PC-3 (cell line): ENCODE measurements at regions not wholly inside any gene's neighbourhood (a gene's known extent, or its start where the extent isn't known, plus 50 kb on each side); places are given as distances from the start of the nearest gene placed in this dataset.

Experiments used
- ATAC-seq: fragments of 200-7000 bp; cut with Tn5 transposase; 2 replicates; pipeline ENCODE4 v1.9.1; 2020; ENCODE audit warnings: mild to moderate bottlenecking, moderate library complexity
- BruUV-seq: library from RNA; stranded (reverse); fragments of 400-500 nt; replicated peaks from 2 replicates; lab custom pipeline; 2021; lab: Mats Ljungman, UMichigan
- CTCF ChIA-PET: fragments of 300-600 bp; sonication (Branson Sonifier 250); formaldehyde crosslinking; loops from one replicate; lab custom pipeline; 2022; ENCODE audit warnings: antibody characterized with exemption; lab: Charles Lee
- POLR2A ChIA-PET: fragments of 300-600 bp; sonication (Branson Sonifier 250); formaldehyde crosslinking; loops from one replicate; lab custom pipeline; 2022; ENCODE audit warnings: antibody characterized with exemption; ENCODE audit not compliant: unreplicated experiment; lab: Charles Lee
- DNase-seq: peaks from one replicate; pipeline ENCODE4 v3.0.0-alpha.2; 2015
- H2AFZ ChIP-seq: fragments of 300-600 bp; sonication (generic); 2 replicates; pipeline ENCODE4 v1.6.0; 2016; ENCODE audit warnings: antibody characterized with exemption, low read length
- H3F3A ChIP-seq: fragments of 300-600 bp; sonication (generic); one replicate; pipeline ENCODE4 v1.6.0; 2017; ENCODE audit warnings: antibody characterized with exemption, low read length, control low read depth, mild to moderate bottlenecking; ENCODE audit not compliant: unreplicated experiment
- H3K27ac ChIP-seq: fragments of 300-600 bp; sonication (generic); 2 replicates; pipeline ENCODE4 v1.5.1; 2016; ENCODE audit warnings: mild to moderate bottlenecking, low read length
- H3K27me3 ChIP-seq: fragments of 300-600 bp; sonication (generic); 2 replicates; pipeline ENCODE4 v1.6.1; 2016; ENCODE audit warnings: low read length, mixed read lengths
- H3K36me3 ChIP-seq: fragments of 300-600 bp; sonication (generic); 2 replicates; pipeline ENCODE4 v1.6.1; 2016; ENCODE audit warnings: low read depth, mixed run types, low read length, mixed read lengths
- H3K4me1 ChIP-seq: fragments of 300-600 bp; sonication (generic); 2 replicates; pipeline ENCODE4 v1.5.1; 2016; ENCODE audit warnings: low read length; ENCODE audit not compliant: insufficient read depth
- H3K4me2 ChIP-seq: fragments of 300-600 bp; sonication (generic); 2 replicates; pipeline ENCODE4 v1.6.0; 2016; ENCODE audit warnings: low read length
- H3K4me3 ChIP-seq: fragments of 300-600 bp; sonication (generic); 2 replicates; pipeline ENCODE4 v1.5.1; 2016; ENCODE audit warnings: mild to moderate bottlenecking, low read length, mixed read lengths
- H3K79me2 ChIP-seq: fragments of 300-600 bp; sonication (generic); 2 replicates; pipeline ENCODE4 v1.6.1; 2017; ENCODE audit warnings: low read length, mixed read lengths
- H3K9ac ChIP-seq: fragments of 300-600 bp; sonication (generic); 2 replicates; pipeline ENCODE4 v1.6.0; 2016; ENCODE audit warnings: mild to moderate bottlenecking, low read length
- H3K9me2 ChIP-seq: fragments of 300-600 bp; sonication (generic); replicated peaks from 2 replicates; pipeline ENCODE4 v1.6.1; 2016; ENCODE audit warnings: mixed run types, low read length, mixed read lengths
- H3K9me3 ChIP-seq: fragments of 300-600 bp; sonication (generic); 2 replicates; pipeline ENCODE4 v1.6.1; 2016; ENCODE audit warnings: low read length, mixed read lengths
- H4K20me1 ChIP-seq: fragments of 300-600 bp; sonication (generic); 2 replicates; pipeline ENCODE4 v1.6.1; 2016; ENCODE audit warnings: low read length, mixed read lengths
- CTCF ChIP-seq: fragments of 300-600 bp; sonication (generic); conservative IDR thresholded peaks from 2 replicates; pipeline ENCODE4 v1.5.1; 2017; ENCODE audit warnings: antibody characterized with exemption, low read depth, mild to moderate bottlenecking, low read length
- EZH2 ChIP-seq: fragments of 300-600 bp; sonication (generic); IDR thresholded peaks from one replicate; pipeline ENCODE4 v1.6.1; 2017; ENCODE audit warnings: antibody characterized with exemption, mild to moderate bottlenecking, low read length; ENCODE audit not compliant: unreplicated experiment
- EZH2phosphoT487 ChIP-seq: fragments of 300-600 bp; sonication (generic); IDR thresholded peaks from 2 replicates; pipeline ENCODE4 v1.6.1; 2018; ENCODE audit warnings: mild to moderate bottlenecking, antibody characterized with exemption, low read length, borderline replicate concordance
- intact Hi-C: fragments of 100-400 bp; cut with micrococcal nuclease; formaldehyde crosslinking; loops from 2 replicates; pipeline ENCODE4 v1.9.0; 2023

DNA sequence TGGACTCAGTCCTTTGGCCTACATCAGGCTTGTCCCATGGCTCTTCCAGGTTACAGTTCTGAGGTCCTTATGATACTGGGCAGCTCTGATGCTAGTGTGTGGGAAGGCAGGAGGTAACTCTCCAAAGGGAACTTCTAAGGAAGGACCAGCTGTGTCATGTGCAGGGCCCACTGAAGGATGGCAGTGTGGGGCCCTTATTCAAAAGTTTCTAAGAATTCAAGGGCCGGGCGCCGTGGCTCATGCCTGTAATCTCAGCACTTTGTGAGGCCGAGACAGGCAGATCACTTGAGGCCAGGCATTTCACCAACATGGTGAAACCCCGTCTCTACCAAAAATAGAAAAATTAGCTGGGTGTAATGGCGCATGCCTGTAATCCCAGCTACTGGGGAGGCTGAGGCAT, 254.2 kb upstream of the HABP2 start:
- no peaks in the 10 kb centered on the region for H3K27me3 ChIP-seq
- no peak overlapping the region for H2AFZ ChIP-seq
- no peaks in the 10 kb centered on the region for H3K79me2 ChIP-seq
- ATAC-seq (no peak), DNase-seq (no peak)
- intact Hi-C loops, result no loop called here
- POLR2A ChIA-PET, result no interaction called here
- H4K20me1 ChIP-seq, result no peaks in the 10 kb centered on the region
- H3K4me1 ChIP-seq, result peaks cover 27% of the 10 kb centered on the region
- CTCF ChIA-PET, result no interaction called here
- H3K36me3 ChIP-seq, result no peaks in the 10 kb centered on the region
- TF ChIP-seq CTCF, result no peak
- no peak for TF ChIP-seq EZH2
- TF ChIP-seq EZH2phosphoT487, result no peak
- H3K9me3 ChIP-seq, result no peaks in the 10 kb centered on the region
- no peak overlapping the region for H3K27ac ChIP-seq
- H3K9ac ChIP-seq, result no peak overlapping the region
- no TSS peak for BruUV-seq
- H3K9me2 ChIP-seq, result no peaks in the 10 kb centered on the region
- H3K4me3 ChIP-seq, result no peak overlapping the region
- H3K4me2 ChIP-seq, result no peak overlapping the region
- no peaks in the 10 kb centered on the region for H3F3A ChIP-seq

- no peaks in the 10 kb centered on the region for H3K36me3 ChIP-seq
- no peak overlapping the region for H3K9ac ChIP-seq
- no peak overlapping the region for H2AFZ ChIP-seq
- H3F3A ChIP-seq, result no peaks in the 10 kb centered on the region
- ChIA-PET POLR2A (no interaction called here), CTCF (no interaction called here)
- H3K9me3 ChIP-seq, result no peaks in the 10 kb centered on the region
- no peaks in the 10 kb centered on the region for H3K27me3 ChIP-seq
- no TSS peak for BruUV-seq
- no peaks in the 10 kb centered on the region for H3K79me2 ChIP-seq
- peaks cover 27% of the 10 kb centered on the region for H3K4me1 ChIP-seq
- H4K20me1 ChIP-seq, result no peaks in the 10 kb centered on the region
- TF ChIP-seq CTCF (no peak), EZH2phosphoT487 (no peak), EZH2 (no peak)
- no peaks in the 10 kb centered on the region for H3K9me2 ChIP-seq
- H3K27ac ChIP-seq, result no peak overlapping the region
- ATAC-seq (no peak), DNase-seq (no peak)
- H3K4me2 ChIP-seq, result no peak overlapping the region
- intact Hi-C loops, result no loop called here
- no peak overlapping the region for H3K4me3 ChIP-seq
Measured at GRCh38 chr10:113300201-113300600, 252.7 kb upstream of the HABP2 start.

DNA sequence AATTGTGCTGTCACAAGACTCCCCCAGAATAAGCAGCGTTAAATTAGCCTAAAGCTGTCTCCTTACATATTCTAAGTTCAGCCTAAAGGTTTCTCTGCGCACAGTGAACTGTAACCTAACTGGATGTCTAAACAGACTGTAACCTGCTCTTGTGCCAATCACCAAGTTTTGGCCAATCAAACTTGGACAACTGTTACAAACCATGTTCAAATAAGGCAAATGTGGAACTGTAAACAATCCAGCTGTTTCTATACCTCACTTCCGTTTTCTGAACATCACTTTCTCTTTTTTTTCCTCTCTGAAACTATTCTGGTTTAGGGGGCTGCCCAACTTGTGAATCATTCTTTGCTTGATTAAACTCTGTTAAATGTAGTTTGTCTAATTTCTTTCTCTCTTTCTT, 252.2 kb upstream of the HABP2 start:
- Histone ChIP-seq H2AFZ (no peak overlapping the region), H3K36me3 (no peaks in the 10 kb centered on the region), H3K27ac (no peak overlapping the region), H4K20me1 (no peaks in the 10 kb centered on the region), H3K9ac (no peak overlapping the region), H3K4me2 (no peak overlapping the region), H3F3A (no peaks in the 10 kb centered on the region), H3K4me3 (no peak overlapping the region), H3K79me2 (no peaks in the 10 kb centered on the region), H3K9me3 (no peaks in the 10 kb centered on the region), H3K4me1 (peaks cover 27% of the 10 kb centered on the region), H3K27me3 (no peaks in the 10 kb centered on the region), H3K9me2 (no peaks in the 10 kb centered on the region)
- ATAC-seq (no peak), DNase-seq (no peak)
- TF ChIP-seq EZH2, result no peak
- no peak for TF ChIP-seq CTCF
- TF ChIP-seq EZH2phosphoT487, result no peak
- BruUV-seq, result no TSS peak
- POLR2A ChIA-PET, result no interaction called here
- CTCF ChIA-PET, result no interaction called here
- intact Hi-C loops, result no loop called here
